Astrocyte (in vitro differentiated cells and primary cell): ENCODE measurements at regions not wholly inside any gene's neighbourhood (a gene's known extent, or its start where the extent isn't known, plus 50 kb on each side); places are given as distances from the start of the nearest gene placed in this dataset.
"Not testable (repeated sequence)": the region's sequence is repeated elsewhere in the genome, so short reads cannot be mapped to it uniquely, and the experiment has no call there.

Experiments used
- DNase-seq: peaks from one replicate; pipeline ENCODE4 v3.0.0-alpha.2; 2010; ENCODE audit warnings: low read depth
- FAIRE-seq: peaks from 2 replicates; lab custom pipeline; 2011; peaks lifted over from hg19 to GRCh38; lab: Jason Lieb, UNC
- H2AFZ ChIP-seq: 2 replicates; pipeline ENCODE4 v1.6.0; 2012; ENCODE audit warnings: low read depth, low read length, inconsistent platforms
- H3K27ac ChIP-seq: 2 replicates; pipeline ENCODE4 v1.5.1; 2011; ENCODE audit warnings: low read depth, low read length, inconsistent platforms
- H3K27me3 ChIP-seq: 2 replicates; pipeline ENCODE4 v1.6.0; 2011; ENCODE audit warnings: low read length, inconsistent platforms; ENCODE audit not compliant: insufficient read depth
- H3K36me3 ChIP-seq: 2 replicates; pipeline ENCODE4 v1.5.1; 2011; ENCODE audit warnings: low read length, inconsistent platforms; ENCODE audit not compliant: insufficient read depth
- H3K4me1 ChIP-seq: 2 replicates; pipeline ENCODE4 v1.5.1; 2011; ENCODE audit warnings: low read length, inconsistent platforms; ENCODE audit not compliant: insufficient read depth
- H3K4me2 ChIP-seq: 2 replicates; pipeline ENCODE4 v1.6.0; 2012; ENCODE audit warnings: low read length, inconsistent platforms
- H3K4me3 ChIP-seq: 2 replicates; pipeline ENCODE4 v1.5.1; 2011; ENCODE audit warnings: low read depth, mild to moderate bottlenecking, low read length, inconsistent platforms; ENCODE audit not compliant: insufficient read depth
- H3K79me2 ChIP-seq: 2 replicates; pipeline ENCODE4 v1.6.0; 2012; ENCODE audit warnings: mild to moderate bottlenecking, low read length, inconsistent platforms; ENCODE audit not compliant: insufficient read depth
- H3K9ac ChIP-seq: 2 replicates; pipeline ENCODE4 v1.6.0; 2012; ENCODE audit warnings: mild to moderate bottlenecking, low read length, inconsistent platforms
- H3K9me3 ChIP-seq: 2 replicates; pipeline ENCODE4 v1.5.1; 2012; ENCODE audit warnings: low read depth, mild to moderate bottlenecking, low read length, inconsistent platforms; ENCODE audit not compliant: insufficient read depth
- H4K20me1 ChIP-seq: 2 replicates; pipeline ENCODE4 v1.6.0; 2012; ENCODE audit warnings: low read length, inconsistent platforms; ENCODE audit not compliant: insufficient read depth
- H3K27ac Mint-ChIP-seq: one replicate; pipeline ENCODE4 v1.8.0; 2021; ENCODE audit warnings: mild to moderate bottlenecking, mixed read lengths; ENCODE audit not compliant: unreplicated experiment
- H3K27me3 Mint-ChIP-seq: one replicate; pipeline ENCODE4 v1.8.0; 2021; ENCODE audit warnings: low read depth, mixed read lengths; ENCODE audit not compliant: unreplicated experiment
- H3K36me3 Mint-ChIP-seq: one replicate; pipeline ENCODE4 v1.8.0; 2021; ENCODE audit warnings: low read depth, mixed read lengths; ENCODE audit not compliant: unreplicated experiment
- H3K4me1 Mint-ChIP-seq: one replicate; pipeline ENCODE4 v1.8.0; 2021; ENCODE audit warnings: low read depth, mixed read lengths; ENCODE audit not compliant: unreplicated experiment
- H3K4me3 Mint-ChIP-seq: one replicate; pipeline ENCODE4 v1.8.0; 2021; ENCODE audit warnings: mild to moderate bottlenecking, moderate library complexity, mixed read lengths; ENCODE audit not compliant: unreplicated experiment
- H3K9me3 Mint-ChIP-seq: one replicate; pipeline ENCODE4 v1.8.0; 2021; ENCODE audit warnings: mild to moderate bottlenecking, mixed read lengths; ENCODE audit not compliant: unreplicated experiment
- EZH2 ChIP-seq: IDR thresholded peaks from 2 replicates; pipeline ENCODE4 v1.6.1; 2012; ENCODE audit warnings: mild to moderate bottlenecking, low read length, inconsistent platforms; ENCODE audit not compliant: insufficient read depth
- TF ChIP-seq, protein P1 (sequence below): IDR thresholded peaks from 2 replicates; pipeline ENCODE4 v1.5.1; 2011; ENCODE audit warnings: low read depth, mild to moderate bottlenecking, inconsistent platforms, low read length, moderate library complexity; ENCODE audit not compliant: insufficient read depth

DNA sequence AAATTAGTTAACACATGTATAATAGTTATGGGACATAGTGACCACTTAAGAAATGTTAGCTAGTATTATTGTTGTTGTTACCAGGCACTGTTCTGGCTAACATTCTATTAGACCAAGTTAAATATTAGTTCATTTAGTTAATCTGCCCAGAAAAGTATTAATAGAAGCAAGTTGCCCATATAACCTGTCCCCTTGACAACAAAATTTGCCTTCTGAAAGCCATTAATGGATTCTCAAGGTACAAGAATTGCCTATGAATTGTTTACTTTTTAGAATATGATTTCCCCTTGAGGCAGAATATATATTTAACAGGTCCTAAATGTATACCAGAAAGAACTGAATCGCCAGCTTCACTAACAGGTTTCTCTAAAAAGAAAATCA is 167.3 kb upstream of the TMCC3 start:
- H2AFZ ChIP-seq: no peak overlapping the region
- TF ChIP-seq, protein P1, sequence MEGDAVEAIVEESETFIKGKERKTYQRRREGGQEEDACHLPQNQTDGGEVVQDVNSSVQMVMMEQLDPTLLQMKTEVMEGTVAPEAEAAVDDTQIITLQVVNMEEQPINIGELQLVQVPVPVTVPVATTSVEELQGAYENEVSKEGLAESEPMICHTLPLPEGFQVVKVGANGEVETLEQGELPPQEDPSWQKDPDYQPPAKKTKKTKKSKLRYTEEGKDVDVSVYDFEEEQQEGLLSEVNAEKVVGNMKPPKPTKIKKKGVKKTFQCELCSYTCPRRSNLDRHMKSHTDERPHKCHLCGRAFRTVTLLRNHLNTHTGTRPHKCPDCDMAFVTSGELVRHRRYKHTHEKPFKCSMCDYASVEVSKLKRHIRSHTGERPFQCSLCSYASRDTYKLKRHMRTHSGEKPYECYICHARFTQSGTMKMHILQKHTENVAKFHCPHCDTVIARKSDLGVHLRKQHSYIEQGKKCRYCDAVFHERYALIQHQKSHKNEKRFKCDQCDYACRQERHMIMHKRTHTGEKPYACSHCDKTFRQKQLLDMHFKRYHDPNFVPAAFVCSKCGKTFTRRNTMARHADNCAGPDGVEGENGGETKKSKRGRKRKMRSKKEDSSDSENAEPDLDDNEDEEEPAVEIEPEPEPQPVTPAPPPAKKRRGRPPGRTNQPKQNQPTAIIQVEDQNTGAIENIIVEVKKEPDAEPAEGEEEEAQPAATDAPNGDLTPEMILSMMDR: no peak
- no peak for TF ChIP-seq EZH2
- no peak for DNase-seq
- Mint-ChIP-seq H3K27me3 (peaks cover 5% of the 10 kb centered on the region), H3K9me3 (peaks cover 15% of the 10 kb centered on the region), H3K4me1 (peaks cover 3% of the 10 kb centered on the region), H3K36me3 (peaks cover 2% of the 10 kb centered on the region), H3K4me3 (no peak overlapping the region), H3K27ac (no peak overlapping the region)
- H3K4me1 ChIP-seq: no peaks in the 10 kb centered on the region
- no peaks in the 10 kb centered on the region for H3K36me3 ChIP-seq
- H3K27ac ChIP-seq: no peak overlapping the region
- H3K4me3 ChIP-seq: no peak overlapping the region
- no peak overlapping the region for H3K4me2 ChIP-seq
- no peak for FAIRE-seq
- H3K27me3 ChIP-seq: no peaks in the 10 kb centered on the region
- no peaks in the 10 kb centered on the region for H3K79me2 ChIP-seq
- H3K9me3 ChIP-seq: no peaks in the 10 kb centered on the region
- H3K9ac ChIP-seq: no peak overlapping the region
- H4K20me1 ChIP-seq: no peaks in the 10 kb centered on the region

DNA sequence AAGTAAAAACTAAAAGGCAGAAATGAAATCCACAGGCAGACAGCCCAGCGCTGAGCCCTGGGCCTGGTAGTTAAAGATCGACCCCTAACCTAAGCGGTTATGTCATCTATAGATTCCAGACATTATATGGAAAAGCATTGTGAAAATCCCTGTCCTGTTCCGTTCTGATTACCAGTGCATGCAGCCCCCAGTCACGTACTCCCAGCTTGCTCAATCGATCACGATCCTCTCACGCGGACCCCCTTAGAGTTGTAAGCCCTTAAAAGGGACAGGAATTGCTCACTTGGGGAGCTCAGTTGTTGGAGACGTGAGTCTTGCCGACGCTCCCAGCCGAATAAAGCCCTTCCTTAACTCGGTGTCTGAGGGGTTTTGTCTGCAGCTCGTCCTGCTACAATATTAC is 166.8 kb upstream of the TMCC3 start:
- FAIRE-seq, H2AFZ ChIP-seq, H3K9ac ChIP-seq, DNase-seq, H3K79me2 ChIP-seq, H3K4me1 Mint-ChIP-seq, H3K9me3 ChIP-seq, H3K27me3 ChIP-seq, H3K4me2 ChIP-seq, H3K4me3 ChIP-seq, H3K27me3 Mint-ChIP-seq, H3K27ac ChIP-seq, H3K4me1 ChIP-seq, H3K27ac Mint-ChIP-seq, H3K36me3 Mint-ChIP-seq, H4K20me1 ChIP-seq, H3K36me3 ChIP-seq, H3K4me3 Mint-ChIP-seq: not testable (repeated sequence)
- peaks cover 18% of the 10 kb centered on the region for H3K9me3 Mint-ChIP-seq

DNA sequence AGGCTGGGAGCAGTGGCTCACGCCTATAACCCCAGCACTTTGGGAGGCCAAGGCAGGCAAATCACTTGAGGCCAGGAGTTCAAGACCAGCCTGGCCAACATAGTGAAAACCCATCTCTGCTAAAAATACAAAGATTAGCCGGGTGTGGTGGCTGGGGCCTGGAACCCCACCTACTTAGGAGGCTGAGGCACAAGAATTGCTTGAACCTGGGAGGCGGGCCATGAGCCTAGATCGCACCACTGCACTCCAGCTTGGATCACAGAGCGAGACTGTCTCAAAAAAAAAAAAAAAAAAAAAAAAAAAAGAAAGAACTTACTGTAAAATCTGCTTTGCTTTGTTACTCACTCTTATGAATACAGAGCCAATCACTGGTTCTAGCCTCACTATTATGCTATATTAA is 166.4 kb upstream of the TMCC3 start:
- peaks cover 18% of the 10 kb centered on the region for H3K9me3 Mint-ChIP-seq
- H3K27ac ChIP-seq, H3K4me1 ChIP-seq, H3K27ac Mint-ChIP-seq, DNase-seq, H3K4me3 Mint-ChIP-seq, H3K9ac ChIP-seq, H3K36me3 Mint-ChIP-seq, H3K36me3 ChIP-seq, H3K27me3 ChIP-seq, H4K20me1 ChIP-seq, FAIRE-seq, H3K4me3 ChIP-seq, H3K79me2 ChIP-seq, H3K4me1 Mint-ChIP-seq, H3K9me3 ChIP-seq, H2AFZ ChIP-seq, H3K27me3 Mint-ChIP-seq, H3K4me2 ChIP-seq: not testable (repeated sequence)

DNA sequence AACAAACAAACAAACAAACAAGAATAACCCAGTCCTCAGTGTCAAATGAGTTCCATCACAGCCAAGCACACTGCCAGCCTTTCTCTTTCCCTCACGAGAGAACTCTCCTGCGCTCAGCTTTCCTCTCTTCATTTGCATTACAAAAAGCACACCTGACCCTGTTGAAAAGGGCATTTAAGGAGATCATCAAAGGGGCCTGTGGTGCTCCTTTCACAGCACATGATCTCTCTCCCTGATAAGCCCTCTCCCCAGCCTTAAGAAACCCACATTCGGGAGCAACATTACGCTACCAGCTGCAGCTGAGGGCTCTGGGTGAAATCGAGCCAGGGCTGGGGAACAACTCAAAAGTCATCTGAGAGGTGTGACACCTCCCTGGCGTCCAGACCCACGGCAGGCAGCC is 165.6 kb upstream of the TMCC3 start:
- H3K4me3 Mint-ChIP-seq: no peak overlapping the region

More for the DNA sequence above, 165.6 kb upstream of the TMCC3 start:
- Mint-ChIP-seq H3K27me3 (peaks cover 5% of the 10 kb centered on the region), H3K27ac (no peak overlapping the region), H3K9me3 (peaks cover 25% of the 10 kb centered on the region), H3K4me1 (peaks cover 3% of the 10 kb centered on the region), H3K36me3 (peaks cover 2% of the 10 kb centered on the region)
- TF ChIP-seq EZH2: no peak
- TF ChIP-seq, protein P1: no peak
- H3K27ac ChIP-seq: no peak overlapping the region
- H3K4me1 ChIP-seq: no peaks in the 10 kb centered on the region
- H3K36me3 ChIP-seq: no peaks in the 10 kb centered on the region
- FAIRE-seq: no peak
- H4K20me1 ChIP-seq: no peaks in the 10 kb centered on the region
- H3K79me2 ChIP-seq: no peaks in the 10 kb centered on the region
- no peak for DNase-seq
- H3K27me3 ChIP-seq: no peaks in the 10 kb centered on the region
- no peak overlapping the region for H3K9ac ChIP-seq
- H3K4me3 ChIP-seq: no peak overlapping the region
- no peak overlapping the region for H3K4me2 ChIP-seq
- no peak overlapping the region for H2AFZ ChIP-seq
- H3K9me3 ChIP-seq: peaks cover 6% of the 10 kb centered on the region
